ENCODE measurements at regions not wholly inside any gene's neighbourhood (a gene's known extent, or its start where the extent isn't known, plus 50 kb on each side); places are given as distances from the start of the nearest gene placed in this dataset.

DNA sequence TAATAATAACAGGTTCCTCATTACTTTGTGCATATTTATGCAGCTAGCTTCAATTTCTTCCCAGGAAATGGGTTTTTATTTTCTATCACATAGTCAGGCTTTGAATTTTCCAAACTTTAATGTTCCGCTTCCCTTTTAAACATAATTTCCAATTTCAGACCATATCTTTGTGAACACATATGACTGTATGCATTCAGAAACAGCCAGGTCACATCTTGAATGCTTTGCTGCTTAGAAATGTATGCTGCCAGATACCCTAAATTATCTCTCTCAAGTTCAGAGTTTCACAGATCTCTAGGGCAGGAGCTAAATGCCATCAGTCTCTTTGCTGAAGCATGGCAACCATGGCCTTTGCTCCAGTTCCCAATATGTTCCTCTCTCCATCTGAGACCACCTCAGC lies 2203.8 kb downstream of the LRRC4C start:
- DNase-seq (ENCODE audit: low read depth, low spot score) (no peak), ATAC-seq (no peak)
- H3K27ac ChIP-seq (ENCODE audit: low read length), result no peak overlapping the region
- no peaks in the 10 kb centered on the region for H3K36me3 ChIP-seq (ENCODE audit: control insufficient read depth, insufficient read depth, low read length)
- in situ Hi-C loops (cut with HindIII; ENCODE audit: low pct_unique_long_range_greater_than_20kb, low sequenced_read_pairs) (no loop called here), intact Hi-C loops (cut with micrococcal nuclease; ENCODE audit: unreplicated experiment) (no loop called here)
- H3K27me3 ChIP-seq (ENCODE audit: control insufficient read depth, insufficient read depth, low read length), result no peaks in the 10 kb centered on the region
- ChIA-PET POLR2A (no interaction called here), CTCF (no interaction called here)
- no peak overlapping the region for H3K4me3 ChIP-seq (ENCODE audit: low read depth in 2 of 2, low read length in 2 of 2)
- TF ChIP-seq TCF7L2 (IDR thresholded peaks at IDR 0.05; ENCODE audit: low read depth, low read length) (no peak), SIN3A (IDR thresholded peaks at IDR 0.05; ENCODE audit: borderline replicate concordance, insufficient read depth, low read depth, low read length) (no peak), POLR2AphosphoS5 (IDR thresholded peaks at IDR 0.05; ENCODE audit: low read depth, low read length) (no peak)
- TF ChIP-seq, protein P1, sequence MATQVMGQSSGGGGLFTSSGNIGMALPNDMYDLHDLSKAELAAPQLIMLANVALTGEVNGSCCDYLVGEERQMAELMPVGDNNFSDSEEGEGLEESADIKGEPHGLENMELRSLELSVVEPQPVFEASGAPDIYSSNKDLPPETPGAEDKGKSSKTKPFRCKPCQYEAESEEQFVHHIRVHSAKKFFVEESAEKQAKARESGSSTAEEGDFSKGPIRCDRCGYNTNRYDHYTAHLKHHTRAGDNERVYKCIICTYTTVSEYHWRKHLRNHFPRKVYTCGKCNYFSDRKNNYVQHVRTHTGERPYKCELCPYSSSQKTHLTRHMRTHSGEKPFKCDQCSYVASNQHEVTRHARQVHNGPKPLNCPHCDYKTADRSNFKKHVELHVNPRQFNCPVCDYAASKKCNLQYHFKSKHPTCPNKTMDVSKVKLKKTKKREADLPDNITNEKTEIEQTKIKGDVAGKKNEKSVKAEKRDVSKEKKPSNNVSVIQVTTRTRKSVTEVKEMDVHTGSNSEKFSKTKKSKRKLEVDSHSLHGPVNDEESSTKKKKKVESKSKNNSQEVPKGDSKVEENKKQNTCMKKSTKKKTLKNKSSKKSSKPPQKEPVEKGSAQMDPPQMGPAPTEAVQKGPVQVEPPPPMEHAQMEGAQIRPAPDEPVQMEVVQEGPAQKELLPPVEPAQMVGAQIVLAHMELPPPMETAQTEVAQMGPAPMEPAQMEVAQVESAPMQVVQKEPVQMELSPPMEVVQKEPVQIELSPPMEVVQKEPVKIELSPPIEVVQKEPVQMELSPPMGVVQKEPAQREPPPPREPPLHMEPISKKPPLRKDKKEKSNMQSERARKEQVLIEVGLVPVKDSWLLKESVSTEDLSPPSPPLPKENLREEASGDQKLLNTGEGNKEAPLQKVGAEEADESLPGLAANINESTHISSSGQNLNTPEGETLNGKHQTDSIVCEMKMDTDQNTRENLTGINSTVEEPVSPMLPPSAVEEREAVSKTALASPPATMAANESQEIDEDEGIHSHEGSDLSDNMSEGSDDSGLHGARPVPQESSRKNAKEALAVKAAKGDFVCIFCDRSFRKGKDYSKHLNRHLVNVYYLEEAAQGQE (IDR thresholded peaks at IDR 0.05; ENCODE audit: insufficient read depth in 1 of 2, low read depth in 2 of 2, low read length in 1 of 2), result no peak
- TF ChIP-seq, protein P2, sequence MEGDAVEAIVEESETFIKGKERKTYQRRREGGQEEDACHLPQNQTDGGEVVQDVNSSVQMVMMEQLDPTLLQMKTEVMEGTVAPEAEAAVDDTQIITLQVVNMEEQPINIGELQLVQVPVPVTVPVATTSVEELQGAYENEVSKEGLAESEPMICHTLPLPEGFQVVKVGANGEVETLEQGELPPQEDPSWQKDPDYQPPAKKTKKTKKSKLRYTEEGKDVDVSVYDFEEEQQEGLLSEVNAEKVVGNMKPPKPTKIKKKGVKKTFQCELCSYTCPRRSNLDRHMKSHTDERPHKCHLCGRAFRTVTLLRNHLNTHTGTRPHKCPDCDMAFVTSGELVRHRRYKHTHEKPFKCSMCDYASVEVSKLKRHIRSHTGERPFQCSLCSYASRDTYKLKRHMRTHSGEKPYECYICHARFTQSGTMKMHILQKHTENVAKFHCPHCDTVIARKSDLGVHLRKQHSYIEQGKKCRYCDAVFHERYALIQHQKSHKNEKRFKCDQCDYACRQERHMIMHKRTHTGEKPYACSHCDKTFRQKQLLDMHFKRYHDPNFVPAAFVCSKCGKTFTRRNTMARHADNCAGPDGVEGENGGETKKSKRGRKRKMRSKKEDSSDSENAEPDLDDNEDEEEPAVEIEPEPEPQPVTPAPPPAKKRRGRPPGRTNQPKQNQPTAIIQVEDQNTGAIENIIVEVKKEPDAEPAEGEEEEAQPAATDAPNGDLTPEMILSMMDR (IDR thresholded peaks at IDR 0.05), result no peak
- no peaks in the 10 kb centered on the region for H3K4me1 ChIP-seq (ENCODE audit: control insufficient read depth, insufficient read depth, low read length)
- no peaks in the 10 kb centered on the region for H3K9me3 ChIP-seq (ENCODE audit: control insufficient read depth, insufficient read depth, low read depth, low read length)
- BruUV-seq (replicated peaks), result no TSS peak

DNA sequence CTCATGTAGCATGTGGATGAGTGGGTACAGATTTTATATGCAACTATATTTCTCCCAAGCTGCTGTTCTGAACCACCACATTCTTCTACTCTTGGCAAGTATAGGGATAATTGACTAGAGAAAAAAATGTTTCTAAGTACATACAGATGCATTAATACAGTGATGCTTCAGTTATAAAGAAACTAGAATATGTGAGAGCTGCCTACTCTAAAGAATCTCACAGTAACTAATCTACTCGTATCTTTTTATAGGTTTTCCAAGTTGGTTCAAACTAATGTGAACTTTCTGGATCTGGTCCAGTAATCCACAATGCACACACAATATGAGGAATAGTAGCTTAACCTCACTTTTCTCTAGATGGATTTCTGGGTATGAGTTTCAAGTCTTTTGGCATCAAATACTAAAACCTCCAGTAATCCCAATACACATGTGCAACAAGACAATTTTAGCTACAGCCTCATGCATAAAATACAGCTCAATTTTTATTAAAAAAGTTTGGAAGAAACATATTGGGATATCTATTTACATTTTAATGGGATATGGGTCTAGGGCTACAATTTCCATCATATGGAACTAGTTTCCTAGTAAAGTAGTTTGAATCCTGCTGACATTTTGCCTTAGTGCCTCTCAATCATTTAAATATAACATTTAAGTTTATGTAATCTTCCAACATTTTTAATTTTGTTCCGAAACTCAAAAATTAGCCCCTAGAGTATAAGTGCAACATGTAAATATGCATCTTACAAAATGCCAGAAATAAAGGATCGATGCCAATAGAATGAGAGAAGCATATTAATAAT lies 2209.7 kb downstream of the LRRC4C start:
- intact Hi-C loops (cut with micrococcal nuclease; ENCODE audit: unreplicated experiment), result no loop called here
- H3K36me3 ChIP-seq (ENCODE audit: control insufficient read depth, insufficient read depth, low read length), result no peaks in the 10 kb centered on the region
- CTCF ChIA-PET, result no interaction called here
- H3K9me3 ChIP-seq (ENCODE audit: control insufficient read depth, insufficient read depth, low read depth, low read length), result no peaks in the 10 kb centered on the region
- H3K27me3 ChIP-seq (ENCODE audit: control insufficient read depth, insufficient read depth, low read length), result no peaks in the 10 kb centered on the region
- BruUV-seq (replicated peaks), result no TSS peak
- no peak overlapping the region for H3K27ac ChIP-seq (ENCODE audit: low read length)
- TF ChIP-seq SIN3A (IDR thresholded peaks at IDR 0.05; ENCODE audit: borderline replicate concordance, insufficient read depth, low read depth, low read length), result no peak
- TF ChIP-seq TCF7L2 (IDR thresholded peaks at IDR 0.05; ENCODE audit: low read depth, low read length), result no peak
- TF ChIP-seq, protein P1 (IDR thresholded peaks at IDR 0.05; ENCODE audit: insufficient read depth in 1 of 2, low read depth in 2 of 2, low read length in 1 of 2), result no peak
- TF ChIP-seq, protein P2 (IDR thresholded peaks at IDR 0.05), result no peak
- in situ Hi-C loops (cut with HindIII; ENCODE audit: low pct_unique_long_range_greater_than_20kb, low sequenced_read_pairs), result no loop called here
- no peaks in the 10 kb centered on the region for H3K4me1 ChIP-seq (ENCODE audit: control insufficient read depth, insufficient read depth, low read length)
- DNase-seq (ENCODE audit: low read depth, low spot score) (no peak), ATAC-seq (no peak)
- POLR2A ChIA-PET, result no interaction called here
- H3K4me3 ChIP-seq (ENCODE audit: low read depth in 2 of 2, low read length in 2 of 2), result no peak overlapping the region

Measured in Panc1 (cell line).